Right lobe of liver (tissue), 6 donors: ENCODE measurements at regions not wholly inside any gene's neighbourhood (a gene's known extent, or its start where the extent isn't known, plus 50 kb on each side); places are given as distances from the start of the nearest gene placed in this dataset.
"Not testable (repeated sequence)": the region's sequence is repeated elsewhere in the genome, so short reads cannot be mapped to it uniquely, and the experiment has no call there.

Source experiments
- ATAC-seq, 4 donors: fragments of 200-7000 bp; cut with Tn5 transposase; one replicate each; pipeline ENCODE4 v1.9.1; 2020; ENCODE audit warnings: mild to moderate bottlenecking in 4 of 4, moderate library complexity in 4 of 4
- DNase-seq, 3 donors: peaks; one replicate each; pipeline ENCODE4 v3.0.0-alpha.2; 2020
- H3K27ac ChIP-seq, 3 donors: fragments of 200-600 bp; one replicate each; pipeline ENCODE4 v1.8.0; 2022
- H3K27me3 ChIP-seq, 2 donors: fragments of 200-600 bp; one replicate each; pipeline ENCODE4 v1.8.0; 2022
- H3K36me3 ChIP-seq, 4 donors: fragments of 200-600 bp; sonication (generic) in 1 of 4; one replicate each; pipeline versions ENCODE4 v1.5.1 to v1.8.0; 2017 to 2022; ENCODE audit warnings: control low read depth in 1 of 4
- H3K4me1 ChIP-seq, 4 donors: fragments of 200-600 bp; sonication (generic) in 1 of 4; one replicate each; pipeline versions ENCODE4 v1.5.1 to v1.8.0; 2017 to 2022; ENCODE audit warnings: control low read depth in 1 of 4
- H3K4me3 ChIP-seq, 3 donors: fragments of 200-600 bp; one replicate each; pipeline ENCODE4 v1.8.0; 2022
- H3K9me3 ChIP-seq, 4 donors: fragments of 200-600 bp; sonication (generic) in 1 of 4; one replicate each; pipeline versions ENCODE4 v1.5.1 to v1.8.0; 2017 to 2022; ENCODE audit warnings: control low read depth in 1 of 4
- CTCF ChIP-seq, 4 donors: fragments of 200-600 bp in 3 of 4; fragments of 450-650 bp in 1 of 4; IDR thresholded peaks; one replicate each; pipeline versions ENCODE4 v1.5.1 to v1.8.0; 2016 to 2022; ENCODE audit warnings: antibody characterized with exemption in 4 of 4, mild to moderate bottlenecking in 2 of 4
- POLR2A ChIP-seq: fragments of 450-650 bp; IDR thresholded peaks from one replicate; pipeline ENCODE4 v1.6.1; 2017; ENCODE audit warnings: antibody characterized with exemption, mild to moderate bottlenecking
- WGBS: methylation state at CpG from one replicate; pipeline ENCODE4 v1.1.6; 2018; ENCODE audit warnings: low coverage, low lambda C conversion rate; ENCODE audit not compliant: insufficient coverage; ENCODE audit errors: missing lambda C conversion rate; 5-methylcytosine and 5-hydroxymethylcytosine counted together
- intact Hi-C, 2 donors: fragments of 100-400 bp; cut with DNase I; formaldehyde crosslinking; loops; one replicate each; pipeline versions ENCODE4 v1.11.2 to v1.14.1; 2022
- donor health status: DM: no; HTN: yes; CAD: no.
- donor health status: DM: no; HTN: no; CAD: no.
- donor health status: DM: no; HTN: no; CAD: no.
- donor health status: DM: no; HTN: yes; CAD: no.
- donor health status: DM: no; HTN: yes; CAD: no.

- Histone ChIP-seq H3K27ac (no peak overlapping the region), H3K4me3 (no peak overlapping the region), H3K27me3 (no peaks in the 10 kb centered on the region), H3K4me1 (no peaks in the 10 kb centered on the region), H3K36me3 (no peaks in the 10 kb centered on the region), H3K9me3 (no peaks in the 10 kb centered on the region)
- intact Hi-C loops, result no loop called here
- no peak for TF ChIP-seq POLR2A
- no peak for TF ChIP-seq CTCF (IDR thresholded peaks at IDR 0.05)
- no peak for ATAC-seq
- WGBS, result 18% methylated on average over 1 of the region's 1 CpG
- DNase-seq, result no peak
Observed at GRCh38 chr2:118580651-118581050, 266.8 kb downstream of the EN1 start.

GRCh38 chr2:118580107-118580506, 267.3 kb downstream of the EN1 start:
- Histone ChIP-seq H3K4me1 (no peaks in the 10 kb centered on the region), H3K9me3 (no peaks in the 10 kb centered on the region)
- 32% methylated on average over 2 of the region's 2 CpGs for WGBS

GRCh38 chr2:118577202-118577601, 270.2 kb downstream of the EN1 start:
- Histone ChIP-seq H3K36me3 (no peaks in the 10 kb centered on the region), H3K4me3 (no peak overlapping the region), H3K4me1 (no peaks in the 10 kb centered on the region), H3K9me3 (no peaks in the 10 kb centered on the region), H3K27me3 (no peaks in the 10 kb centered on the region), H3K27ac (no peak overlapping the region)
- TF ChIP-seq CTCF (IDR thresholded peaks at IDR 0.05), result no peak
- no peak for TF ChIP-seq POLR2A
- DNase-seq (no peak), ATAC-seq (no peak)
- no CpG with 5 or more reads among the region's 2 CpGs for WGBS
- intact Hi-C loops, result no loop called here

More at GRCh38 chr2:118580107-118580506, 267.3 kb downstream of the EN1 start:
- no peak overlapping the region for H3K27ac ChIP-seq
- intact Hi-C loops, result no loop called here
- TF ChIP-seq POLR2A (no peak), CTCF (IDR thresholded peaks at IDR 0.05) (no peak)
- DNase-seq (no peak), ATAC-seq (no peak)
- H3K36me3 ChIP-seq, result no peaks in the 10 kb centered on the region
- no peak overlapping the region for H3K4me3 ChIP-seq
- no peaks in the 10 kb centered on the region for H3K27me3 ChIP-seq

GRCh38 chr2:118576109-118576855, 271.2 kb downstream of the EN1 start:
- intact Hi-C loops, result no loop called here
- DNase-seq (no peak), ATAC-seq (no peak)
- Histone ChIP-seq H3K27ac (no peak overlapping the region), H3K36me3 (no peaks in the 10 kb centered on the region), H3K27me3 (no peaks in the 10 kb centered on the region), H3K9me3 (no peaks in the 10 kb centered on the region), H3K4me3 (no peak overlapping the region), H3K4me1 (no peaks in the 10 kb centered on the region)
- WGBS, result 33% methylated on average over 3 of the region's 3 CpGs
- TF ChIP-seq POLR2A (no peak), CTCF (IDR thresholded peaks at IDR 0.05) (no peak)

GRCh38 chr2:118572380-118572779, 275.1 kb downstream of the EN1 start:
- H3K4me3 ChIP-seq, ATAC-seq, H3K4me1 ChIP-seq, intact Hi-C loops, DNase-seq, H3K36me3 ChIP-seq, H3K27me3 ChIP-seq, H3K9me3 ChIP-seq, H3K27ac ChIP-seq: not testable (repeated sequence)
- 59% methylated on average over 2 of the region's 6 CpGs for WGBS
